NB4 (cell line): ENCODE measurements at regions not wholly inside any gene's neighbourhood (a gene's known extent, or its start where the extent isn't known, plus 50 kb on each side); places are given as distances from the start of the nearest gene placed in this dataset.

Experiments
- CTCF ChIP-seq: IDR thresholded peaks from one replicate; pipeline ENCODE4 v1.5.1; 2012; ENCODE audit warnings: low read depth, low read length
- MAX ChIP-seq: IDR thresholded peaks from 2 replicates; pipeline ENCODE4 v1.6.1; 2011; ENCODE audit warnings: low read depth, low read length
- MYC ChIP-seq: IDR thresholded peaks from 2 replicates; pipeline ENCODE4 v1.6.1; 2011; ENCODE audit warnings: low read depth, low read length
- POLR2A ChIP-seq: IDR thresholded peaks from 2 replicates; pipeline ENCODE4 v1.6.1; 2011; ENCODE audit warnings: mild to moderate bottlenecking; ENCODE audit not compliant: insufficient read length; ENCODE audit errors: extremely low read depth

GRCh38 chr1:182210417-182210816 is 148.9 kb upstream of the ZNF648 start:
- TF ChIP-seq POLR2A, result no peak
- no peak for TF ChIP-seq MAX
- TF ChIP-seq CTCF, result no peak
- no peak for TF ChIP-seq MYC
